GM12872 (cell line): ENCODE measurements at regions not wholly inside any gene's neighbourhood (a gene's known extent, or its start where the extent isn't known, plus 50 kb on each side); places are given as distances from the start of the nearest gene placed in this dataset.

ENCODE experiments used
- CTCF ChIP-seq: IDR thresholded peaks from 3 replicates; pipeline ENCODE4 v1.5.1; 2011; ENCODE audit warnings: low read depth, mild to moderate bottlenecking, low read length, moderate library complexity; ENCODE audit not compliant: insufficient read depth

- no peak for TF ChIP-seq CTCF
Observed at GRCh38 chr11:64459609-64460008, 96.1 kb upstream of the SLC22A11 start.

DNA sequence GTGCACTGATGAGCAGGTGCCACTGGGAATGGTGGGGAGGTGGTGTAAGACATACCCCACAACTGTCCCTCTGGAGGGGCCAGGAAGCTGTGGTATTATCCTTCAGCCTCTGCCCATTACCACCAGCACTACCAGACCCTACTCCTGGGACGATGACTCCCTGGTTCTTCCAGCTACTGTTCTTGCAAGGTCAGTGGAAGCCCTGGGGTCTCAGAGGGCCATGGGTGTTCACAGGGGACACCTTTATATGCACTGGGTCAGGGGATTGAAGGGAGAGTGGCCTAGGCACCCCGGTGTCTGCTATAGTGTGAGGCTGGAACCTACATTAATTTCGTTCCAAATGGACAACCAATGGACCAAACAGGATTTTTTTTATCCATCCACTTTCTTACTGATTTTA, 94.7 kb upstream of the SLC22A11 start:
- TF ChIP-seq CTCF = no peak

DNA sequence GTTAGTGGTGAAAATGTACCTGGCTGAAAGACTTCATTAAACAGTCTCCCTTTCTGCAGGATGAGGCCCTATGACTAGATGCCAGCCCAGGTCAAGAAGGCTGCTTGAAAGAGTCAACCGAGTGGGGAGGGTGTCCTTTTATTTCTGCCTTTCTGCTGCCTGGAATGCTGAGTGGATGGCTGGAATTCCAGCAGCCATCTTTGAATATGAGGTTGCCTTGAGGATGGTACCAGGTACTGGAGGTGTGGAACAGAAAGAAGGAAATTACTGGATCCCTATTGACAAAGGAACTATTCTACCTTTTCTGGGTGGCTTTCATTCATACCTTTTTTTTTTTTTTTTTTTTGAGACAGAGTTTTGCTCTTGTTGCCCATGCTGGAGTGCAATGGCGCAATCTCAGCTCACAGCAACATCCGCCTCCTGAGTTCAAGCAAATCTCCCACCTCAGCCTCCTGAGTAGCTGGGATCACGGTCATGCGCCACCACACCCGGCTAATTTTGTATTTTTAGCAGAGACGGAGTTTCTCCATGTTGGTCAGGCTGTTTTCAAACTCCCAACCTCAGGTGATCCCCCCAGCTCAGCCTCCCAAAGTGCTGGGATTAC, 89.5 kb upstream of the SLC22A11 start:
- TF ChIP-seq CTCF = no peak

GRCh38 chr11:64469288-64469687, 86.5 kb upstream of the SLC22A11 start:
- no peak for TF ChIP-seq CTCF

DNA sequence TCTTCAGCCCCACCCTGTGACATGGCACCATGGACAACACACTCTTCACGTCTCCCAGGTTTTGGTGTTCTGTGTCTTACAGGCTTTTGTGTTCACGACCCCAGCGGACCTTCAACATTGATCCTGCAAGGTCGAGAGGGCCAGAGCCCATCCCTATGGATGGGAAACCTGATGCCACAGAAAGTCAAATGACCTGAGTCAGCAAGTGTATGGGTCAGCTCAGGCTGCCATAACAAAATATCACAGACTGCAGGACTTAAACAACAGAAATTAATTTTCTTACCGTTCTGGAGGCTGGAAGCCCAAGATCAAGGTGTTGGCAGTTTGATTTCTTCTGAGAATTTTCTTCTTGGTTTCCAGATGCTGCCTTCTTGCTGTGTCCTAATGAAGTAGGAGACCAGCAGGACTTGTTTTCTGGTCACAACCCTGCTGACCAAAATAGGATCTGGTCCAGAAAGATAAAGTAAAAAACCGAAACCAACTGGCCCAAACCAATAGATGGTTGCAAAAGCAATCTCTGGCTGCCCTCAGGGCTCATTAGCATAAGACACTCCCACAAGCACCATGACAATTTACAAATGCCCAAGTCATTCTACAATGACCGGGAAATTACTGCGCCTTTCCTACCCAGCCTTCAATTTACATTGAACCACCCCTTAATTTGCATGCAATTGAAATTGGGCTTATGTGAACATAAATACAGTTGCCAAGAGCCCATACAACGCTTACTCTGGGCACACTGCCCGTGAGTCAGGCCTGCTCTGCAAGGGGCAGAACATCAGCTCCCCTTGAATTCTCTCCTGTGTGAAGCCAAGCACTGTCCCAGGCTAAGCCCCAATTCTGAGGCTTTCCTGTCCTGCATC, 82.9 kb upstream of the SLC22A11 start:
- TF ChIP-seq CTCF = no peak

DNA sequence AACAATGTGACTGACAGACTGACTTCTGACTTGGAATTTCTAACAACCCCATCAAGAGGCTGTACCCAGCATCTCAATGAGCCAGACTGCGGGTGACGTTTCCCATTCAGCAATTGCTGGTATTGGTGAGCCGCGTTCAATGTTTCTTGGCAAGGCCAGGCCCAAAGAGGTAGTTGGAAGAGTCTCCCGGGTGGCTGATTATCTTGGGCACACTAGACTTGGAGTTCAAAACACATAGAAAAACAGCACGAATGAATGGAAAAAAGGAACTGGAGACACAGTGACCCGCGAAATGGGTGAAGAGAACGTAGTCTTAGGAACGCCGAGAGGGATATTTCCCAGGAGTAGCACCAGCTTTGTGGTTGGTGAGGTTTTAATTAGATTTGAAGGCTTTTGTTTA, 81.1 kb upstream of the SLC22A11 start:
- TF ChIP-seq CTCF = no peak

DNA sequence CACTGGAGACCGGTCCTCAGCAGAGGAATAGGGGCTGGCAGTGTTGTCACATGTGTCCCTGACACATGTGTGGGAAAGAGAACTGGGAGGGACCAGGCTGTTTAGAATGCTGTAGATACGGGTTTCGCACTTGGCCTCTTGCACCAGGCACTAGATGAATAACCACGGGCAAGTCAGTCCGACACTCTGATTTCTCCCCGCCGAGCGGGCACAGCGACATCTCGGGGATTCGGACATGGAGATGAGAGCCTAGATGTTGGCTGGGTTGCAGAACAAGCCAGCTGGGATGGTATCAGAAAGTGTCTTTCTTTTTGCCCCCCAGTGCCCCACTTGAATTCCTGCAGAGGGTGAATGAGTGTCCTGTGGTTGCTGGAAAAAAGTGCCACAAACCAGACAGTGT, 80.6 kb upstream of the SLC22A11 start:
- TF ChIP-seq CTCF = no peak
